Transverse colon (tissue), 4 donors: ENCODE measurements at regions not wholly inside any gene's neighbourhood (a gene's known extent, or its start where the extent isn't known, plus 50 kb on each side); places are given as distances from the start of the nearest gene placed in this dataset.

Source experiments
- DNase-seq: peaks from one replicate; pipeline ENCODE4 v3.0.0-alpha.2; 2019
- H3K27ac ChIP-seq, 4 donors: fragments of 200-600 bp; sonication (generic); 2 replicates each; pipeline ENCODE4 v1.5.1; 2016 to 2018; ENCODE audit warnings: inconsistent platforms in 4 of 4
- H3K27me3 ChIP-seq: fragments of 200-600 bp; sonication (generic); 2 replicates; pipeline ENCODE4 v1.5.1; 2017; ENCODE audit warnings: inconsistent platforms
- H3K36me3 ChIP-seq, 4 donors: fragments of 200-600 bp; sonication (generic); 2 replicates each; pipeline ENCODE4 v1.5.1; 2017 to 2019; ENCODE audit warnings: inconsistent platforms in 4 of 4
- H3K4me1 ChIP-seq, 4 donors: fragments of 200-600 bp; sonication (generic); 2 replicates each; pipeline ENCODE4 v1.5.1; 2017 to 2020; ENCODE audit warnings: inconsistent platforms in 4 of 4
- H3K4me3 ChIP-seq, 4 donors: fragments of 200-600 bp; sonication (generic); 1 replicate in 1 of 4; 2 replicates in 3 of 4; pipeline versions ENCODE4 v1.5.1 to v1.6.1; 2017 to 2019; ENCODE audit warnings: inconsistent platforms in 4 of 4
- H3K9me3 ChIP-seq, 2 donors: fragments of 200-600 bp; sonication (generic); 2 replicates each; pipeline ENCODE4 v1.5.1; 2017 to 2019; ENCODE audit warnings: inconsistent platforms in 2 of 2
- CTCF ChIP-seq, 5 experiments: fragments of 200-600 bp in 3 of 5; fragments of 450-650 bp in 2 of 5; sonication (generic) in 3 of 5; IDR thresholded peaks; 1 replicate in 2 of 5; 2 replicates in 3 of 5; pipeline ENCODE4 v1.5.1; 2016 to 2017; ENCODE audit warnings: antibody characterized with exemption in 5 of 5, inconsistent platforms in 3 of 5, mild to moderate bottlenecking in 2 of 5, moderate library complexity in 1 of 5
- EP300 ChIP-seq: sonication (generic); formaldehyde crosslinking; IDR thresholded peaks from one replicate; pipeline ENCODE4 v1.6.1; 2017; ENCODE audit warnings: antibody characterized with exemption, low read depth
- POLR2A ChIP-seq: fragments of 450-650 bp; IDR thresholded peaks from one replicate; pipeline ENCODE4 v1.6.1; 2016; ENCODE audit warnings: antibody characterized with exemption, mild to moderate bottlenecking, moderate library complexity
- POLR2AphosphoS5 ChIP-seq, 3 donors: sonication (generic); formaldehyde crosslinking; IDR thresholded peaks; one replicate each; pipeline ENCODE4 v1.6.1; 2016; ENCODE audit warnings: antibody characterized with exemption in 3 of 3
- WGBS, 2 donors: methylation state at CpG; one replicate each; pipeline ENCODE4 v1.1.5; 2018; ENCODE audit warnings: low coverage in 1 of 2; 5-methylcytosine and 5-hydroxymethylcytosine counted together
- in situ Hi-C, 4 donors: fragments of 200-750 bp; cut with MboI; loops; one replicate each; pipeline versions ENCODE4 v1.15.0 to v1.15.1; 2017; ENCODE audit warnings: low sequenced_read_pairs in 3 of 4, low pct_ligation_motif_present in 1 of 4, low pct_unique_long_range_greater_than_20kb in 1 of 4
- intact Hi-C: fragments of 100-400 bp; cut with DNase I; formaldehyde crosslinking; loops from one replicate; pipeline ENCODE4 v1.15.1; 2023; ENCODE audit warnings: low total_unique reads

GRCh38 chr17:71399649-71400048, 721.2 kb upstream of the SOX9 start:
- H3K4me3 ChIP-seq = no peak overlapping the region
- in situ Hi-C loops = no loop called here
- intact Hi-C loops = no loop called here

GRCh38 chr17:71402007-71402406, 718.8 kb upstream of the SOX9 start:
- H3K27ac ChIP-seq = no peak overlapping the region
- no peaks in the 10 kb centered on the region for H3K27me3 ChIP-seq
- TF ChIP-seq POLR2AphosphoS5 (IDR thresholded peaks at IDR 0.05) (no peak), CTCF (IDR thresholded peaks at IDR 0.05) (no peak), EP300 (no peak), POLR2A (no peak)
- WGBS, 2 donors = 90 to 91% methylated on average over 1 of the region's 1 CpG
- intact Hi-C loops = no loop called here
- H3K4me3 ChIP-seq = no peak overlapping the region
- in situ Hi-C loops = no loop called here
- no peaks in the 10 kb centered on the region for H3K4me1 ChIP-seq
- no peaks in the 10 kb centered on the region for H3K9me3 ChIP-seq
- DNase-seq = no peak
- no peaks in the 10 kb centered on the region for H3K36me3 ChIP-seq

More at GRCh38 chr17:71399649-71400048, 721.2 kb upstream of the SOX9 start:
- TF ChIP-seq CTCF (IDR thresholded peaks at IDR 0.05) (no peak), POLR2AphosphoS5 (IDR thresholded peaks at IDR 0.05) (no peak), EP300 (no peak), POLR2A (no peak)
- Histone ChIP-seq H3K9me3 (no peaks in the 10 kb centered on the region), H3K27ac (no peak overlapping the region), H3K36me3 (no peaks in the 10 kb centered on the region), H3K4me1 (no peaks in the 10 kb centered on the region), H3K27me3 (no peaks in the 10 kb centered on the region)
- WGBS, 2 donors = 26 to 42% methylated on average over 1 of the region's 1 CpG
- DNase-seq = no peak

GRCh38 chr17:71402661-71403141, 718.1 kb upstream of the SOX9 start:
- H3K27me3 ChIP-seq = no peaks in the 10 kb centered on the region
- H3K9me3 ChIP-seq = no peaks in the 10 kb centered on the region
- no peaks in the 10 kb centered on the region for H3K36me3 ChIP-seq
- no peaks in the 10 kb centered on the region for H3K4me1 ChIP-seq
- no peak for DNase-seq
- TF ChIP-seq POLR2AphosphoS5 (IDR thresholded peaks at IDR 0.05) (no peak), POLR2A (no peak), EP300 (no peak), CTCF (IDR thresholded peaks at IDR 0.05) (no peak)
- no peak overlapping the region for H3K27ac ChIP-seq
- WGBS, 2 donors = 39 to 58% methylated on average over 3 of the region's 3 CpGs
- in situ Hi-C loops (no loop called here), intact Hi-C loops (no loop called here)
- H3K4me3 ChIP-seq = no peak overlapping the region

- in situ Hi-C loops = no loop called here
- 57 to 81% methylated on average over 1 to 3 of the region's 3 CpGs for WGBS, 2 donors
- no peak overlapping the region for H3K4me3 ChIP-seq
- no peaks in the 10 kb centered on the region for H3K27me3 ChIP-seq
- DNase-seq = no peak
- no peaks in the 10 kb centered on the region for H3K9me3 ChIP-seq
- H3K36me3 ChIP-seq = no peaks in the 10 kb centered on the region
- no peak overlapping the region for H3K27ac ChIP-seq
- intact Hi-C loops = no loop called here
- H3K4me1 ChIP-seq = no peaks in the 10 kb centered on the region
- TF ChIP-seq POLR2AphosphoS5 (IDR thresholded peaks at IDR 0.05) (no peak), CTCF (IDR thresholded peaks at IDR 0.05) (no peak), EP300 (no peak), POLR2A (no peak)
Observed at GRCh38 chr17:71405101-71405500, 715.7 kb upstream of the SOX9 start.
